HG02763 (cell line): ENCODE measurements at regions not wholly inside any gene's neighbourhood (a gene's known extent, or its start where the extent isn't known, plus 50 kb on each side); places are given as distances from the start of the nearest gene placed in this dataset.
"Not testable (repeated sequence)": the region's sequence is repeated elsewhere in the genome, so short reads cannot be mapped to it uniquely, and the experiment has no call there.

Source experiments
- ATAC-seq: cut with Tn5 transposase; IDR thresholded peaks from one replicate; pipeline ENCODE4 v1.9.1; 2021; ENCODE audit warnings: mild to moderate bottlenecking, moderate library complexity; ENCODE audit not compliant: unreplicated experiment

- ATAC-seq: no peak
Observed at GRCh38 chr16:88297178-88297720, 85.5 kb upstream of the ZNF469 start.

DNA sequence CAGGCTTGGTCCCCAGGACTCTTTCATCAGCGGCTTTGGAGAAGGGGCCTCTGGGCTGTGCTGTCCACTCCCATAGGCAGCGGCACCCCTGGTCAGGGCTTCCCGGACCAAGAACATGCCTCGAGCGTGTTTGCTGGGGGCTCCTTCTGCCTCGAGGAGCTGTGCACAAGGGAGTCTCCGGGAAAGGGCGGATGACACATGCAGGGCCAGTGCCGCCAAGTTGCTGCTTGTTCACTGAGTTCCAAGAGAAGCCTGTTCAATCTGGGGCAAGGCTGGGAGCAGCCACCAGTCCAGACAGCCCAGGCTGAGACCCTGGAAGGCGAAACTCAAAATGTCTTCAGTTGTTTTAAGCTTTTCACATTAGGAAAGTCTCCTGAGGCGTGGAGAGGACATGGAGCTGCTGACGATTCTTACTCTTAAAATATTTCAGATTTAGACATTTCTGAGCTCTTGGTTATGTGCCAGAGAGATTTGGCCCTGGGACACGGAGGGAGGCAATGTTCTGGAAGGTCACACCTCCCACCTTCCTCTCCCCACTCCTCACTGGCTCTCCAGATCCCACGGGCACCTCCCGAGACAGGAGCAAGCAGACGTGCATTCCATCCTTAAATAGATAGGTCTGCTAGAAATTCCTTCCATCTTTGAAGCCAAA is 84.5 kb upstream of the ZNF469 start:
- ATAC-seq: no peak

DNA sequence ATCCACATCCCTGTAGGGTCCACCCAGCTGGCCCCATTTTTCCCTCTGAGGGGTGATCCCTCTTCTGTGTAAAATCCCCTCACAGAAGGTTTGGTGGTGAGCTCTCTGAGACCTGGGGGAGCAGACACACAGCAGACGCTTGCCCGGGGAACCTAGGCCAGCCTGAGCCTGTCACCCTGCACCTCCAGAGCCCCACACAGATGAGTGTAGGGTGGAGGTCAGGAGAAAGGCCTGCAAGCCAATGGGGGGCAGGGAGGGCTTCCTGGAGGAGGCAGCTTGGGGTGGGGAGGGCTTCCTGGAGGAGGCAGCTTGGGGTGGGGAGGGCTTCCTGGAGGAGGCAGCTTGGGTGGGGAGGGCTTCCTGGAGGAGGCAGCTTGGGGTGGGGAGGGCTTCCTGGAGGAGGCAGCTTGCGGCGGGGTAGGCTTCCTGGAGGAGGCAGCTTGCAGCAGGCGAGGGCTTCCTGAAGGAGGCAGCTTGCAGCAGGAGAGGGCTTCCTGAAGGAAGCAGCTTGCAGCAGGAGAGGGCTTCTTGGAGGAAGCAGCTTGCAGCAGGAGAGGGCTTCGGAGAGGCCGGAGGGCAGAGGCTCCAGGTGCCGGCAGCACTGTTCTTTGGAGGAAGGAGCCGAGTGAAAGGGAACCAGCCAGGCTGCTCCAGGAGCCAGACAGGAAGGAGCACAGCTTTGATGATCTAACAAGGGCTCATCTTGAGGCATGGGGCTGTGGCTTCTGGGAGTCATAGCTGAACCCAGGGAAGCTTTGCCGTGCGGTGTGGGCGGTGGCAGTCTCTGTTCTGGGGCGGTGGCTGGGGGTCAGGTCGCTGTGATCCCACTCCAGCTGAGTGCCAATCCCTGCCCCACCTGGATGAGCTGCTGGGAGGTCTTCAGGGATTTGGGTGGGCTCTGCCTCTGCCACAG is 83.7 kb upstream of the ZNF469 start:
- ATAC-seq: no peak

DNA sequence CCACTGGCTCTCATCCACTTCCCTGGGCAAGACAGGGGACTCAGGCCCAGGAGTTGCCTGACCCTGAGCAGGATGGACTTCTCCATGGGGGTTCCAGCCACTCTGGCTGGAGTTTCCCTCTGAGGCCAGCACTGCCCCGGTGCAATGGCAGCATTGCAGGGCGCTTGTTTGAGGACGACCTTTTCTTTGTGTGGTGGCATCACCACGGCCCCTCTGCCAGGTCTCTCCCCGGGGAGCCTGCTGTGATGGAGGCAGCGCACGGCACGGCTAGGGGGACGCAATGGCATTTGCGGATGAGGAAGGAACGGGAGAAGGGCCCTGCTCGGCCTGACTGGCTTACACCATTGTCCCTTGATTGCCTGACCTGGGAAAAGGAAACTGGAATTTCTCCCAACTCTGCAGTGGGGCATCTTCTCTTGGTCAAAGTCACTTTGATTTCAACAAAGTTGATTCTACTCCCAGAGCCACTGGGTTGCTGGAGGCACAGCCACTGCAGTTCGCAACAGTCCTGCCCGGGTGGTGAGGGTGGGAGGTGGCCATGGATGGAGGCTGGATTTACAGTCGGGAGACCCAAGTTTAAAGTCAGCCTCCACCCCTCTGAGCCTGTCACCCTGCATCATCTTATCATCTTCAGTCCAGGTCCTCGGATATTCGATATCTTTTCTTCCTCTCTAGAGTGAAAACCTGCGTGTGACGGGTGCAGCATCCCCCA is 82.9 kb upstream of the ZNF469 start:
- ATAC-seq: no peak

GRCh38 chr16:88300463-88300835 is 82.3 kb upstream of the ZNF469 start:
- no peak for ATAC-seq

DNA sequence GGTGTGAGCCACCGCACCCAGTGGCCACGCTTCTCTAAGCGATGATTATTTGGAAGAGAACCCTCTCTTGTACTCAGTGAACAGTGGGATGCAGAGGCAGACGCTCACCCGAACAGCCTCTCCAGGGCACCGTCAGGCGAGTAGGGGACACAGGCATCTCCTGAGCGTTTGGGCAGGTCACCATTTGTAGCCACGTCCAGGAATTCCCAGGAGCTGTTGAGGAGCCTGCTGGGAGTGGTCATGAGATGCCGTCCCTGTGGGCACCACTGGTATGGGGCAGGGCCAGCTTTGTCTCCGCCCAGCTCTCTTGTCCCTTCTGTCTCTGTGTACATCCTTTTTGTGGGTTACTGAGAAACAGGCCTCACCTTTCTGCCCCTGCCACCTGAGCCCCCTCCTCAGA is 81.3 kb upstream of the ZNF469 start:
- ATAC-seq: no peak

GRCh38 chr16:88301886-88302285 is 80.9 kb upstream of the ZNF469 start:
- ATAC-seq: no peak

DNA sequence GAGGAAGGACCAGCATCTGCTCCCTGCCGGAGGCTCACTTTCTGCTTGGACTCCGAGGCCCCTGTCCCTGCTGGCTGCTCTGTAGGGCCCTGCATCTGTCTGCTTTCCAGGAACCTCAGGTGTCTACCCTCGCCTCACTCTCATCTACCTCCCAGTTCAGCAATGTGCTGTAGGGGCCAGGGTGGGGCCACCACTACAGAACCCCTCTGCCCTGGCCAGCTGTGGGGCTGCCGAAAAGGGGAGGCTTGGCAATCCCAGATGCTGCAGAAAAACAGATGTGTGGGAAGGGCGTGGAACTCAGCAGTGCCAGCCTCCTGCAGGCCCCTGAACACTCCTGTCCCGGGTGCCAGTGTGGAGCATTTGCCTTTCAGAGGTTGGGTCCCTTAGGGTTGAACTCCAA is 80.1 kb upstream of the ZNF469 start:
- ATAC-seq: no peak

GRCh38 chr16:88303405-88303804 is 79.4 kb upstream of the ZNF469 start:
- no peak for ATAC-seq

GRCh38 chr16:88303890-88304819 is 78.6 kb upstream of the ZNF469 start:
- ATAC-seq: no peak

DNA sequence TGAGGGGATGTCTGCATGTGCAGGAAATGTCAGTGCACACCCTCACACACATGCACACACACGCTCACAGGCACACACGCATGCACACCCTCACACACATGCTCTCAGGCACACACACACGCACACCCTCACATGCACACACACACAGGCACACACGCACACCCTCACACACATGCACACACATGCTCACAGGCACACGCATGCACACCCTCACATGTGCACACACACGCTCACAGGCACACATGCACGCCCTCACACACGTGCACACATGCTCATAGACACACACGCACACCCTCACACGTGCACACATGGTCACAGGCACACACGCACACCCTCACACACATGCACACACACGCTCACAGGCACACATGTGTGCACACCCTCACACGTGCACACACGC is 77.6 kb upstream of the ZNF469 start:
- ATAC-seq: no peak

DNA sequence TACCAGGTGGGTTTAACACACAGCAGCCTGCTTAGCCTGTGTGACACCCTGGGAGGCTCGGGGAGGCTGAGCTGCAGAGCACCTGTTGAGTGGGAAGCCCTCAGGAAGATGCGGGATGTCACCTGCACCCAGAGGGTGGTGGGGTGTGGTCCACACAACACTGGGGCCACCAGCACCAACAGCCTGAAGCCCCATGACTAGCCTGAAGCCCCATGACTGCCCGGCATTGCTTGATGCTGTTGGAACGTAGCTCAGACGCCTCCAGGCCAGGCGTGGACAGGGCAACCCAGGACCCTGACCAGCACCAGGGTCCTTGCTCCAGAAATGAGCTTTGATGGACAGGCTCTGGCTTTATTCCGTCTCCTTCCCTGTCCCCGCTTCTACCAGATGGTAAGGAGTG is 76.3 kb upstream of the ZNF469 start:
- no peak for ATAC-seq

DNA sequence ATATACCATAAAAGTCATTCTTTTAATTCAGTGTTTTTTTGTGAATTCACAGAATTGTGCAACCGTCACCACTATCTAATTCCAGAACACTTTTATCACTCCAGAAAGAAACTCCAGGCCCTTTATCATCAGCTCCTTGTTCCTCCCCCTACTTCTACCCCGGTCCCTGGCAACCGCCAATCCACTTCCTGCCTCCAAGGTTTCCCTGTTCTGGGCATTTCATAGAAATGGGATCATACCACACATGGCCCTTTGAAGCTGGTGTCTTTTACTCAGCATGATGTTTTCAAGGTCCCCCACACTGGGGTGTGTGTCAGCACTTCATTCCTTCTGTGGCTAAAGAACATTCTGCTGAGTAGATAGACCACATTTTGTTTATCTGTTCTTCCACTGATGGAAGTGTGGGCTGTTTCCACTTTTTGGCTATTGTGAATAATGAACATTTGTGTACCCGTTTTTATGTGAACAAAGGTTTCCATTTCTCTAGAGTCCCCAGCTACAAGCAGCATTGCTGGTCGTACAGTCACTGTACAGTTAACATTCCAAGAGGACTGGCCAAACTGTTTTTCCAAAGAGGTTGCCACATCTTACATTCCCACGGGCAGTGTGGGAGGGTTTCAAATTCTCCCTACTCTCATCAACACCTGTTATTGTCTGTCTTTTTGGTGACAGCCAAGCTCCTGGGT is 75.8 kb upstream of the ZNF469 start:
- ATAC-seq: no peak

DNA sequence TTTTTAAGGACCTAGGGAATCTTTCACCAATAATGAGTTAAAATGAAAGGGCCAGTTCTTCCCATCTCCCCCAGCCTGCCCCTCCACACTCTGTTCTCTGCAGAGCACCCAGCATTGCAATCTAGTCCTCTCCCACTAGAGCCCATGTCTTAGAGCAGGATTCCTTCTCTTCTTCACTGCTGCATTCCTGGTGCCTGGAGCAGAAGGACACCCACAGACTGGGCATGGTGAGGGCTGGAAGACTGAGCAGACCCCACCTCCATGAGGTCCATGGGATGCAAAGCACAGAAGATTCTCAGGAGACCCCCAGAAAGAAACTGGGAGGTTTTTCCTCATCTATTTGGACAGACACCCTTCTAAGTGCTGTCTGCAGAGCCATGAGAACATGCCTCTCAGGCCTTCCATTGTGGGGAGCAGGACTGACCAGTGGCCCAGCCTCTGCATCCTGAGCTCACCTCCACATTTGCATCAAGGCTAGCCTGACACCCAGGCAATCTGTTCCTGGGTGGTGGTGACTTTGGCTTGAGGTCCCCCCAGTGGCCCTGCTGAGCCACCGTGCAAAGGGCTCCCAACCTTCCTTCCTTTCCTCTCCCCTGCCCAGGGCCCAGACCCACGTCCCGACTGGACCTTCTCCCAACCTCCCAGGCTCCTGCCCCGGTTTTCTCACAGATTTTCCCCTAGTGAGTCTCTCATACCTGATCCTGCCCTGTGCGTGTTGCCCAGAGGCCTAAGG is 74.2 kb upstream of the ZNF469 start:
- no peak for ATAC-seq

DNA sequence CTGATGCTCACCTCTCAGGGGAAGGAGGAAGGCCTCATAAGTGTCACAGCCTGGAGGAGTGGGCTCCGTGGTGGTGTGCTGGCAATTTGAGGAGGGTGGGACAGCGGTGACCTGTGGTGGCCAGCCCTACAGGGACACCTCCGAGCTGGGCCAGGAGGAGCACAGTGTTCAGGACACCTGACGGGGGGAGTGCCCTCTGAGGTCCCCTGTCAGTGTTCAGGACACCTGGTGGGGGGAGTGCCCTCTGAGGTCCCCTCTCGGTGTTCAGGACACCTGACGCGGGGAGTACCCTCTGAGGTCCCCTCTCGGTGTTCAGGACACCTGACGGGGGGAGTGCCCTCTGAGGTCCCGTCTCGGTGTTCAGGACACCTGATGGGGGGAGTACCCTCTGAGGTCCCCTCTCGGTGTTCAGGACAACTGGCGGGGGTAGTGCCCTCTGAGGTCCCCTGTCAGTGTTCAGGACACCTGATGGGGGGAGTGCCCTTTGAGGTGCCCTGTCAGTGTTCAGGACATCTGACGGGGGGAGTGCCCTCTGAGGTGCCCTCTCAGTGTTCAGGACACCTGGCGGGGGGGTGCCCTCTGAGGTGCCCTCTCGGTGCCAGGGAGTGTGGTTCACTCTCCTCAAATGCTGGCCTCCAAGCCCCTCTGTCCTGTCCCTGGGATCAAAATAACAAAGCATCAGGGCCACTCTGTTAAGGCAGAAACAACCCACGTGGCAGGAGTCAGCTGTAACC is 73.4 kb upstream of the ZNF469 start:
- ATAC-seq: no peak

DNA sequence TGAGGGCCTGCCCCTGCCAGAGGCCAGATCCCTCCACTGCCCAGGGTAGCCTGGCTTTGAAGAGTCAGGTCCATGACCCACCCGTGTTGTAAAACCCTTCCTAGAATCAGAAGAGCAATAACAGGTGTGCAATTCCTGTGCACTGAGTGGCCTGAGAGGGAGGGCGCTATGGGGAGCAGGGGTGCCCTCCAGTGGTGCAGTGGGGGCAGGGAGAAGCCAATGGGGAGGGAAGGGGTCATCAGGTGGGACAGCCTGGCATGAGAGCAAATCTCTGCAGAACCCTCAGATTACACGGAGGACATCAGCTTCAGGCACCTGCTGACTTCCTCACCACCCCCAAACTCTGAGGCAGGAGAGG is 72.9 kb upstream of the ZNF469 start:
- no peak for ATAC-seq

- no peak for ATAC-seq
Observed at GRCh38 chr16:88310796-88311605, 71.8 kb upstream of the ZNF469 start.

GRCh38 chr16:88311860-88312259 is 70.9 kb upstream of the ZNF469 start:
- ATAC-seq: not testable (repeated sequence)
